ENCODE measurements at regions not wholly inside any gene's neighbourhood (a gene's known extent, or its start where the extent isn't known, plus 50 kb on each side); places are given as distances from the start of the nearest gene placed in this dataset.

GRCh38 chr6:92892626-92893170 lies 526.7 kb downstream of the EPHA7 start:
- Histone ChIP-seq H3K36me3 (ENCODE audit: control insufficient read depth in 4 of 4, insufficient read depth in 3 of 4, low read depth in 1 of 4, low read length in 3 of 4) (no peaks in the 10 kb centered on the region), H3K9me3 (ENCODE audit: control insufficient read depth in 4 of 4, low read length in 3 of 4) (peaks cover 0 to 6% (median 1%) of the 10 kb centered on the region in 4 donors), H3K4me1 (ENCODE audit: control insufficient read depth in 4 of 4, insufficient read depth in 4 of 4, low read length in 3 of 4) (no peaks in the 10 kb centered on the region), H3K27me3 (ENCODE audit: control insufficient read depth in 4 of 4, insufficient read depth in 4 of 4, low read length in 3 of 4) (no peaks in the 10 kb centered on the region), H3K27ac (ENCODE audit: low read depth in 1 of 2, low read length in 2 of 2) (no peak overlapping the region), H3K4me3 (ENCODE audit: low read depth in 1 of 3, low read length in 3 of 3) (no peak overlapping the region), H3K9ac (ENCODE audit: low read depth in 1 of 2, low read length in 2 of 2) (no peak overlapping the region)
- TF ChIP-seq FOXA1 (IDR thresholded peaks at IDR 0.05): no peak
- TF ChIP-seq EGR1 (IDR thresholded peaks at IDR 0.05; ENCODE audit: low read depth in 2 of 2): no peak
- TF ChIP-seq TAF1 (conservative IDR thresholded peaks at IDR 0.05): no peak
- no peak for TF ChIP-seq YY1 (IDR thresholded peaks at IDR 0.05)
- TF ChIP-seq RXRA (IDR thresholded peaks at IDR 0.05): no peak
- no peak for TF ChIP-seq ATF3 (IDR thresholded peaks at IDR 0.05)
- no peak for TF ChIP-seq HNF4A (conservative IDR thresholded peaks at IDR 0.05)
- TF ChIP-seq GABPA (IDR thresholded peaks at IDR 0.05 in 1 of 2, conservative IDR thresholded peaks at IDR 0.05 in 1 of 2): no peak
- no peak for TF ChIP-seq SP1 (IDR thresholded peaks at IDR 0.05)
- TF ChIP-seq MAX (IDR thresholded peaks at IDR 0.05): no peak
- no peak for TF ChIP-seq JUND (IDR thresholded peaks at IDR 0.05)
- TF ChIP-seq REST (IDR thresholded peaks at IDR 0.05): no peak
- no peak for TF ChIP-seq NR2F2 (IDR thresholded peaks at IDR 0.05)
- TF ChIP-seq RAD21 (IDR thresholded peaks at IDR 0.05): no peak
- no peak for TF ChIP-seq CTCF (IDR thresholded peaks at IDR 0.05; ENCODE audit: low read depth, low read length, missing input control)
- TF ChIP-seq FOXA2 (IDR thresholded peaks at IDR 0.05): no peak
- TF ChIP-seq HNF4G (IDR thresholded peaks at IDR 0.05): no peak
- TF ChIP-seq ZBTB33 (IDR thresholded peaks at IDR 0.05): no peak
- 65% methylated on average over 1 of the region's 1 CpG for WGBS
- DNase-seq (ENCODE audit: low spot score): no peak

Measured in liver (tissue), 8 donors.